Progenitor cell of endocrine pancreas (in vitro differentiated cells): ENCODE measurements at regions not wholly inside any gene's neighbourhood (a gene's known extent, or its start where the extent isn't known, plus 50 kb on each side); places are given as distances from the start of the nearest gene placed in this dataset.

ENCODE experiments used
- DNase-seq: peaks from one replicate; pipeline ENCODE4 v3.0.0; 2021; ENCODE audit warnings: low spot score; ENCODE audit not compliant: unreplicated experiment
- H3K27ac Mint-ChIP-seq: 2 replicates; pipeline ENCODE4 v1.8.0; 2021; ENCODE audit warnings: mild to moderate bottlenecking, moderate library complexity, mixed read lengths
- H3K27me3 Mint-ChIP-seq: 2 replicates; pipeline ENCODE4 v1.8.0; 2021; ENCODE audit warnings: mixed read lengths
- H3K36me3 Mint-ChIP-seq: 2 replicates; pipeline ENCODE4 v1.8.0; 2022; ENCODE audit warnings: mixed read lengths; ENCODE audit not compliant: insufficient read depth
- H3K4me1 Mint-ChIP-seq: 2 replicates; pipeline ENCODE4 v1.8.0; 2021; ENCODE audit warnings: low read depth, mixed read lengths
- H3K4me3 Mint-ChIP-seq: 2 replicates; pipeline ENCODE4 v1.8.0; 2021; ENCODE audit warnings: low read depth, mild to moderate bottlenecking, moderate library complexity, mixed read lengths
- H3K9me3 Mint-ChIP-seq: 2 replicates; pipeline ENCODE4 v1.8.0; 2021; ENCODE audit warnings: low read depth, mixed read lengths
- CTCF ChIP-seq: fragments of 200-600 bp; sonication (generic); IDR thresholded peaks from one replicate; pipeline ENCODE4 v1.5.0; 2021; ENCODE audit warnings: antibody characterized with exemption, mild to moderate bottlenecking; ENCODE audit not compliant: unreplicated experiment

DNA sequence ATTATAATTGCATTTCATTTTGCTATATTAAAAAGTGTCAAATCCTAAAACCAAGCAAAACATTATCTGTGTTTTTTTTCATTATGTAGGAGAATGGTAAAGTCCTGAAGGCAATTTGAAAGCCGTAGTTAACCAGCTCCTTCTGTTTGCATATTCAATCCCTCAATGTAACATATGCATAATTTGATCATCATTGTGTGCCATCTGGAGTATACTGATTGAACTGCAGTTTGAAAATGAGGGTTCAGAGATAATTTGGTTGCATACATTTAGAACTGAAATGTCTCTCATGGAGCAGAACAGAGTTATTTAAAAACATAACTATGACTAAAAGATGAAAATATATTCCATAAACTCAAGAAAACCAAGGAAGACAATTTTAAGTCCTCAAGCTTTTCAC is 518.6 kb downstream of the GBE1 start:
- H3K27me3 Mint-ChIP-seq = no peaks in the 10 kb centered on the region
- no peak overlapping the region for H3K4me3 Mint-ChIP-seq
- H3K4me1 Mint-ChIP-seq = no peaks in the 10 kb centered on the region
- no peaks in the 10 kb centered on the region for H3K9me3 Mint-ChIP-seq
- no peak for DNase-seq
- H3K36me3 Mint-ChIP-seq = no peaks in the 10 kb centered on the region
- peak; percentile 43 for TF ChIP-seq CTCF
- H3K27ac Mint-ChIP-seq = no peak overlapping the region

GRCh38 chr3:81237181-81237580 is 524.3 kb downstream of the GBE1 start:
- Mint-ChIP-seq H3K4me3 (no peak overlapping the region), H3K27me3 (no peaks in the 10 kb centered on the region), H3K36me3 (no peaks in the 10 kb centered on the region), H3K9me3 (no peaks in the 10 kb centered on the region), H3K4me1 (no peaks in the 10 kb centered on the region), H3K27ac (no peak overlapping the region)
- DNase-seq = no peak
- TF ChIP-seq CTCF = no peak

DNA sequence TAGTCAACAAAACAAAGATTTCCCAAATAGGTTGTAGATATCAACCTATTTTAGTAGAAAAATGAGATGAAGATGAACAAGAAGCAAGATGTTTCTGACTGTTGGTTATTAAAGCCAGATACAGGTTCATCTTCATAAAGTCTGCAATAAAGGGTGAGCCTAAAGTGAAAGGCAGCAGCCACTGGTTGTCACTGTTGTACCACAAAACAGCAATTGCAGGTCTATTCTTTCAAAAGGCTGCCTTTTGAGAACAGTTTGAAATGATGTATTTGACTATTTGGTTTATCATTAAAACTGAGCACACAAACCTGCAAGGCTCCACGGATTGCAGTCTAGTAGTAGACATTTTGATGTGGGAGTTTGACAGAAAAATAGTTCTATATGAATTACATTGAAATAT is 543.4 kb downstream of the GBE1 start:
- peaks cover 5% of the 10 kb centered on the region for H3K27me3 Mint-ChIP-seq
- H3K27ac Mint-ChIP-seq = no peak overlapping the region
- no peak overlapping the region for H3K4me3 Mint-ChIP-seq
- TF ChIP-seq CTCF = peak; percentile 64
- no peak for DNase-seq
- peaks cover 8% of the 10 kb centered on the region for H3K4me1 Mint-ChIP-seq
- H3K9me3 Mint-ChIP-seq = no peaks in the 10 kb centered on the region
- no peaks in the 10 kb centered on the region for H3K36me3 Mint-ChIP-seq

DNA sequence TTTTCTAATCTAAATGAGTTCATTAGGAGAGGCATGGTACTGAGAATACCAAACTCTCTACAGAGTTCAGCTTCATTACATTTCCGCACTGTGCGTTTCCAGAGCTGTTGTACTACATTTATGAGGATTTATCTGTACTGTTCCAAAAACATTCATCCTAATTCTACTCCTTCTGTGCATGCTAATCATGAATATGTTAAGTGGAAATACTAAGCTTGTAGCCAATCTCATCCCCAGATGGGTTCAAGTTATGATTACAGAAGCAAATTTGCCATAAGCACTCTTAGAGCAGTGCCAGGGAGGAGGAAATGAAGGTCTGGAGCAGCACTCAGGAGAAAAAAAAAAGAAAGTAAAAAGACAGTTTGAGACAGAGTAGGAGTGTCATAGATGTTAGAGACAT is 544.3 kb downstream of the GBE1 start:
- TF ChIP-seq CTCF = no peak

DNA sequence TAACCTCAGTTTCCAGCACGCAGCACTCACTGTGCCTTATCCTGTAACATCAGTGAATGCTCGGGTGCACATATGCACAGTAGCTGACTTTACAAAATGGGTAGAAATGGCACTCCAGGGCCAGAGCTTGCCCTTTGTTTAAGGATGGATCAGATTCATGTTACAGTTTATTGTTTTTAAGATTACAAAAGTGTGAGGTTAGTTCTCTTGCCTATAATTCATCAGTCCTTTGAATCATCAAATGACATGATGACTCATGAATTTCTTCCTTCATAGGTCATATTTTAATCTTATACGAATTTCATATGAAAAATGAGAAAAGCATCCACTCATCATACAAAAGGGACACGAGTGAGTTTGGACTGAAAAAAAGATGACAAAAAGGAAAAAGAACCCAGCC is 545.3 kb downstream of the GBE1 start:
- no peak for DNase-seq
- Mint-ChIP-seq H3K27me3 (peaks cover 5% of the 10 kb centered on the region), H3K4me3 (no peak overlapping the region), H3K4me1 (peaks cover 7% of the 10 kb centered on the region), H3K9me3 (no peaks in the 10 kb centered on the region), H3K36me3 (no peaks in the 10 kb centered on the region), H3K27ac (no peak overlapping the region)
- TF ChIP-seq CTCF = no peak

More for the DNA sequence above, 544.3 kb downstream of the GBE1 start:
- Mint-ChIP-seq H3K27ac (peak overlapping the region; percentile 73), H3K9me3 (no peaks in the 10 kb centered on the region), H3K4me1 (peaks cover 7% of the 10 kb centered on the region), H3K4me3 (no peak overlapping the region), H3K36me3 (no peaks in the 10 kb centered on the region), H3K27me3 (peaks cover 5% of the 10 kb centered on the region)
- no peak for DNase-seq
